Calu3 (cell line): ENCODE measurements at regions not wholly inside any gene's neighbourhood (a gene's known extent, or its start where the extent isn't known, plus 50 kb on each side); places are given as distances from the start of the nearest gene placed in this dataset.

Experiments used
- BruUV-seq: library from RNA; stranded (reverse); fragments of 400-500 nt; replicated peaks from 2 replicates; lab custom pipeline; 2021; lab: Mats Ljungman, UMichigan
- CTCF ChIA-PET: fragments of 300-600 bp; sonication (Branson Sonifier 250); formaldehyde crosslinking; loops from one replicate; lab custom pipeline; 2022; ENCODE audit warnings: antibody characterized with exemption; lab: Charles Lee
- DNase-seq: peaks from one replicate; pipeline ENCODE4 v3.0.0; 2022
- H3K27ac Mint-ChIP-seq: one replicate; pipeline ENCODE4 v1.8.0; 2022; ENCODE audit warnings: mixed read lengths; ENCODE audit not compliant: unreplicated experiment
- H3K27me3 Mint-ChIP-seq: one replicate; pipeline ENCODE4 v1.8.0; 2022; ENCODE audit warnings: mixed read lengths; ENCODE audit not compliant: unreplicated experiment
- H3K36me3 Mint-ChIP-seq: one replicate; pipeline ENCODE4 v1.8.0; 2022; ENCODE audit warnings: mild to moderate bottlenecking, moderate library complexity, mixed read lengths; ENCODE audit not compliant: insufficient read depth, unreplicated experiment
- H3K4me1 Mint-ChIP-seq: one replicate; pipeline ENCODE4 v1.8.0; 2022; ENCODE audit warnings: mild to moderate bottlenecking, low read depth, mixed read lengths; ENCODE audit not compliant: unreplicated experiment
- H3K4me3 Mint-ChIP-seq: one replicate; pipeline ENCODE4 v1.8.0; 2022; ENCODE audit warnings: mild to moderate bottlenecking, low read depth, moderate library complexity, mixed read lengths; ENCODE audit not compliant: unreplicated experiment
- H3K9me3 Mint-ChIP-seq: one replicate; pipeline ENCODE4 v1.8.0; 2022; ENCODE audit warnings: low read depth, mixed read lengths; ENCODE audit not compliant: unreplicated experiment
- CTCF ChIP-seq: fragments of 200-600 bp; IDR thresholded peaks from one replicate; pipeline ENCODE4 v1.8.0; 2022; ENCODE audit warnings: antibody characterized with exemption; ENCODE audit not compliant: unreplicated experiment
- intact Hi-C: fragments of 100-400 bp; cut with micrococcal nuclease; formaldehyde crosslinking; loops from one replicate; pipeline ENCODE4 v1.10.0; 2022; ENCODE audit not compliant: unreplicated experiment

DNA sequence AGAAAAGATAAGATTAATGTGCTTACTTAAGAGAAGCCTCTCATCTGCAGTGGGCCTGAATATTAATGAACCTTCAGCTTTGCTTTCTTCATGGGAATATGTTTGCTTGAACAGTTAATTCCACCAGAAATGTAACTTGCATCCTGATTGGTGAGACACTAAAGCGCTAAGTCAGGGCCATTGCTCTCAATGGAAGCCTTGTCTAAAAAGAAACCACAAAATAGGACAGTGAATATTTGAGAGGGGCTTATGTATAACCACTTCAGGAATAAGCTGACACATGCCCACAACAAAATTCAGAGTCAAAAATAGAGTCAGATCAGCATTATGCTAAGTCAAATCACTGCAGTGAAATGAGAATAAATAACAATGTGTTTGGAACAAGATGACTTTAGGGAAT lies 1125.8 kb downstream of the STIM2 start:
- BruUV-seq: no TSS peak
- H3K27ac Mint-ChIP-seq: no peak overlapping the region
- H3K36me3 Mint-ChIP-seq: no peaks in the 10 kb centered on the region
- H3K27me3 Mint-ChIP-seq: no peaks in the 10 kb centered on the region
- no peaks in the 10 kb centered on the region for H3K4me1 Mint-ChIP-seq
- peaks cover 3% of the 10 kb centered on the region for H3K9me3 Mint-ChIP-seq
- TF ChIP-seq CTCF: no peak
- H3K4me3 Mint-ChIP-seq: no peak overlapping the region
- intact Hi-C loops: no loop called here
- DNase-seq: no peak
- CTCF ChIA-PET: no interaction called here

DNA sequence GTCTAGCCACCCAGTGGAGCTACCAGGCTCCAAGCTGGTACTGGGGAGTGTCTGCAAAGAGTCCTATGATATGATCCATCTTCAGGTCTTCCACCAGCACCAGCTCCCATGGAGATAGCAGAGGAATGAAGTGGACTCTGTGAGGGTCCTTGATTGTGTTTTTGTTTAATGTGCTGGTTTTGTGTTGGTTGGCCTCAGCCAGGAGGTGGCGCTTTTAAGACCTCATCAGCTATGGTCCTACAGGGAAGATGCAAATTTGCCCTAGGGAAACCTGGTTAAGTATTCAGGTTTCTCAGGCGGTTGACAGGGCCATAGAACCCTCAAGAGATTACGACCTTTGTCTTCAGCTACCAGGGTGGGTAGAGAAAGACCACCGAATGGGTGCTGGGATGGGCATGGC lies 1141.1 kb downstream of the STIM2 start:
- Mint-ChIP-seq H3K27me3 (no peaks in the 10 kb centered on the region), H3K4me3 (no peak overlapping the region), H3K27ac (no peak overlapping the region), H3K9me3 (peaks cover 5% of the 10 kb centered on the region), H3K4me1 (no peaks in the 10 kb centered on the region), H3K36me3 (no peaks in the 10 kb centered on the region)
- CTCF ChIA-PET: no interaction called here
- no peak for DNase-seq
- intact Hi-C loops: no loop called here
- no TSS peak for BruUV-seq
- no peak for TF ChIP-seq CTCF

GRCh38 chr4:28004520-28004919 lies 1143.9 kb downstream of the STIM2 start:
- intact Hi-C loops: no loop called here
- no peak for TF ChIP-seq CTCF
- BruUV-seq: no TSS peak
- DNase-seq: no peak
- Mint-ChIP-seq H3K9me3 (peaks cover 4% of the 10 kb centered on the region), H3K27ac (no peak overlapping the region), H3K4me1 (no peaks in the 10 kb centered on the region), H3K36me3 (no peaks in the 10 kb centered on the region), H3K27me3 (no peaks in the 10 kb centered on the region), H3K4me3 (no peak overlapping the region)
- CTCF ChIA-PET: no interaction called here

GRCh38 chr4:28006021-28006420 lies 1145.4 kb downstream of the STIM2 start:
- Mint-ChIP-seq H3K27ac (no peak overlapping the region), H3K4me3 (no peak overlapping the region), H3K27me3 (no peaks in the 10 kb centered on the region), H3K4me1 (no peaks in the 10 kb centered on the region), H3K36me3 (no peaks in the 10 kb centered on the region), H3K9me3 (peaks cover 4% of the 10 kb centered on the region)
- intact Hi-C loops: no loop called here
- CTCF ChIA-PET: no interaction called here
- BruUV-seq: no TSS peak
- no peak for DNase-seq
- TF ChIP-seq CTCF: no peak

DNA sequence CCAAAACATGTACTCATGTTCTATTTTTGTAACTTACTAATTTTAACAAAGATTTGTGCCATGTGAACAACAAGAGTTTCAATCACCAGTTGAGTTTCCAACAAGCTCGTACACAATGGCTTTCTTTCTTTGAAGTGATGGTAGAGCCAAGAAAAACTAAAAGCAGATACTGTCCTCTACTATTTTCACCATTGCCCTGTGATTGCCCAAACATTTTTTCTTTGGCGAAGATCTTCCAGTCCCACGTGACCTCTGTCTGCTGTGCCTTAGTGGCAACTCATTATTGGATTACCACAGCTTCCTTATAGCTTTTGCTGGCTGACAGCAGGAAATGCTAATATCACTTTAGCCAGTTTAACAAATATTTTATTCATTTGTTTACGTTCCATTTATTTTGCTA lies 1147.1 kb downstream of the STIM2 start:
- no TSS peak for BruUV-seq
- H3K27me3 Mint-ChIP-seq: no peaks in the 10 kb centered on the region
- no peak for DNase-seq
- H3K4me1 Mint-ChIP-seq: no peaks in the 10 kb centered on the region
- H3K27ac Mint-ChIP-seq: no peak overlapping the region
- no peaks in the 10 kb centered on the region for H3K36me3 Mint-ChIP-seq
- no peak for TF ChIP-seq CTCF
- intact Hi-C loops: no loop called here
- peaks cover 4% of the 10 kb centered on the region for H3K9me3 Mint-ChIP-seq
- CTCF ChIA-PET: no interaction called here
- H3K4me3 Mint-ChIP-seq: no peak overlapping the region
